ENCODE measurements at regions not wholly inside any gene's neighbourhood (a gene's known extent, or its start where the extent isn't known, plus 50 kb on each side); places are given as distances from the start of the nearest gene placed in this dataset.

GRCh38 chr4:56245547-56246232 is 141.6 kb downstream of the AASDH start:
- Histone ChIP-seq H3K9ac (no peak overlapping the region), H4K20me1 (ENCODE audit: insufficient read depth) (no peaks in the 10 kb centered on the region), H3K79me2 (ENCODE audit: insufficient read depth) (no peaks in the 10 kb centered on the region), H3K4me3 (ENCODE audit: low read depth in 2 of 2, low read length in 1 of 2) (no peak overlapping the region), H3K27ac (ENCODE audit: low read depth in 2 of 2, low read length in 1 of 2) (peak overlapping the region in 1 of 2 experiments; percentile 16; a peak in 1 of 4 replicates), H3K36me3 (replicated peaks in 1 of 2; ENCODE audit: control insufficient read depth in 1 of 2, insufficient read depth in 2 of 2, low read length in 1 of 2) (no peaks in the 10 kb centered on the region), H2AFZ (ENCODE audit: low read depth) (no peak overlapping the region), H3K9me2 (no peaks in the 10 kb centered on the region), H3K4me2 (no peak overlapping the region), H3K27me3 (ENCODE audit: insufficient read depth) (no peaks in the 10 kb centered on the region), H3K4me1 (ENCODE audit: control insufficient read depth in 1 of 2, insufficient read depth in 2 of 2, low read depth in 1 of 2, low read length in 1 of 2) (peaks cover 0 to 31% of the 10 kb centered on the region in 2 experiments; a peak in 2 of 4 replicates), H3K9me3 (no peaks in the 10 kb centered on the region), H3F3A (replicated peaks; ENCODE audit: insufficient read depth) (no peaks in the 10 kb centered on the region)
- CTCF ChIA-PET = interaction anchor here (1.0 to 1.8 kb wide), 2 partner anchors 22 to 297 kb away, joined by 3 to 7 read pairs; partner anchors contain the start of gene CEP135
- WGBS (ENCODE audit: low lambda C conversion rate) = 77% methylated on average over 2 of the region's 2 CpGs
- no peak for DNase-seq
- POLR2A ChIA-PET = no interaction called here
- no peak for TF ChIP-seq EZH2phosphoT487 (IDR thresholded peaks at IDR 0.05; ENCODE audit: borderline replicate concordance, low read depth)
- TF ChIP-seq TCF12 (IDR thresholded peaks at IDR 0.05) = no peak
- TF ChIP-seq FOXM1 (IDR thresholded peaks at IDR 0.05; ENCODE audit: low read depth) = no peak
- TF ChIP-seq FOSL2 (IDR thresholded peaks at IDR 0.05; ENCODE audit: borderline replicate concordance, low read depth) = no peak
- no peak for TF ChIP-seq GATA2 (CRISPR knock-in tag; IDR thresholded peaks at IDR 0.05)
- no peak for TF ChIP-seq CTCF (IDR thresholded peaks at IDR 0.05)
- no peak for TF ChIP-seq MXI1 (IDR thresholded peaks at IDR 0.05; ENCODE audit: low read depth, low read length)
- TF ChIP-seq USF1 (IDR thresholded peaks at IDR 0.05; ENCODE audit: borderline replicate concordance, low read depth) = no peak
- TF ChIP-seq FOXJ3 (CRISPR knock-in tag; IDR thresholded peaks at IDR 0.05) = no peak
- TF ChIP-seq RAD21 (IDR thresholded peaks at IDR 0.05; ENCODE audit: low read length) = no peak
- TF ChIP-seq RCOR1 (IDR thresholded peaks at IDR 0.05; ENCODE audit: low read length) = no peak
- no peak for TF ChIP-seq SIN3A (IDR thresholded peaks at IDR 0.05; ENCODE audit: borderline replicate concordance, low read depth, low read length)
- TF ChIP-seq YY1 (IDR thresholded peaks at IDR 0.05; ENCODE audit: low read depth) = no peak
- TF ChIP-seq TEAD4 (IDR thresholded peaks at IDR 0.05; ENCODE audit: borderline replicate concordance, insufficient read depth) = no peak
- no peak for TF ChIP-seq IRF3 (IDR thresholded peaks at IDR 0.05; ENCODE audit: low read depth, low read length)
- TF ChIP-seq CHD2 (IDR thresholded peaks at IDR 0.05; ENCODE audit: low read length, partially characterized antibody) = no peak
- TF ChIP-seq RXRA (IDR thresholded peaks at IDR 0.05; ENCODE audit: borderline replicate concordance, low read depth) = no peak
